ENCODE measurements at regions not wholly inside any gene's neighbourhood (a gene's known extent, or its start where the extent isn't known, plus 50 kb on each side); places are given as distances from the start of the nearest gene placed in this dataset.

DNA sequence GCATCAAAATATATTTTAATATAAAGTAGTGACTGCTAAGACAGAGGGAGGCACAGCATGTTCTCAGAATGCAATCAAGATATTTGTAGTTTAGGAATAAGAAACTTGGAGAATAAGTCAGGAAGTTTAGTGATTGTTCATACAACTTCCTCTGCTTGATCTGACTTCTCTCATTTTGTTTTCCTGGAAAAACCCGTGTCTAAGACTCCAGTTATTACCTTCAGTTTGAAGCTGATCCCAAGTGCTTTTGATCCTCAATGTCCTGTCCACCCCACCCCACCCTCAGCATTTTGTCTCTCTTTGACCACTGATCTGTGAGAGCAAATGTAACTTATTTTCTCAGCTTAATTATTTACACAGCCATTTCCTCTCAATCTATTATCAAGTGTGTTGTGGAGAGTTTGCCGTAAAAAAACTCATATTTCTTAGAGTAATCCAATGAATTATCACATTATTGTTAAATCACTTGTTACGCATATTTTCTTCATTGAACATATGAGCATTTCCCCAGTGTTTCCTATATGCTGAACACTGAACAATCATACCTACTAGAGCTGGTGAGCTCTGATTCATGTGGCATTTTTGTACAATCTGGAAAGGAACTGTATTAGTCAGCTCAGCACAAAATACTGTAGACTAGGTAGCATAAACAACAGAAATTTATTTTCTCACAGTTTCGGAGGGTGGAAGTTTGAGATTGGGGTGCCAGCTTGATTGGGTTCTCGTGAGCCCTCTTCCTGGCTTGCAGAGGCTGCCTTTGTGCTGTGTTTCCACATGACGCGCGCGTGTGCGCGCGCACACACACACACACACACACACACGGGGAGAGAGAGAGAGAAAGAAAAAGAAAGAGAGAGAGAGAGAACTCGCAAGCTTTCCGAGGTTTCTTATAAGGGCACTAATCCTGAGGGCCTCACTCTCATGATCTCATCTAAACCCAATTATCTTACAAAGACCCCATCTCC lies 65.5 kb upstream of the DPYD start:
- TF ChIP-seq, protein P1, sequence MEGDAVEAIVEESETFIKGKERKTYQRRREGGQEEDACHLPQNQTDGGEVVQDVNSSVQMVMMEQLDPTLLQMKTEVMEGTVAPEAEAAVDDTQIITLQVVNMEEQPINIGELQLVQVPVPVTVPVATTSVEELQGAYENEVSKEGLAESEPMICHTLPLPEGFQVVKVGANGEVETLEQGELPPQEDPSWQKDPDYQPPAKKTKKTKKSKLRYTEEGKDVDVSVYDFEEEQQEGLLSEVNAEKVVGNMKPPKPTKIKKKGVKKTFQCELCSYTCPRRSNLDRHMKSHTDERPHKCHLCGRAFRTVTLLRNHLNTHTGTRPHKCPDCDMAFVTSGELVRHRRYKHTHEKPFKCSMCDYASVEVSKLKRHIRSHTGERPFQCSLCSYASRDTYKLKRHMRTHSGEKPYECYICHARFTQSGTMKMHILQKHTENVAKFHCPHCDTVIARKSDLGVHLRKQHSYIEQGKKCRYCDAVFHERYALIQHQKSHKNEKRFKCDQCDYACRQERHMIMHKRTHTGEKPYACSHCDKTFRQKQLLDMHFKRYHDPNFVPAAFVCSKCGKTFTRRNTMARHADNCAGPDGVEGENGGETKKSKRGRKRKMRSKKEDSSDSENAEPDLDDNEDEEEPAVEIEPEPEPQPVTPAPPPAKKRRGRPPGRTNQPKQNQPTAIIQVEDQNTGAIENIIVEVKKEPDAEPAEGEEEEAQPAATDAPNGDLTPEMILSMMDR (conservative IDR thresholded peaks at IDR 0.05; ENCODE audit: low read depth, low read length) = no peak
- TF ChIP-seq EZH2 (IDR thresholded peaks at IDR 0.05; ENCODE audit: borderline replicate concordance, low read depth, low read length, poor library complexity, severe bottlenecking) = no peak

Measured in A673 (cell line).